Loucy (cell line): ENCODE measurements at regions not wholly inside any gene's neighbourhood (a gene's known extent, or its start where the extent isn't known, plus 50 kb on each side); places are given as distances from the start of the nearest gene placed in this dataset.

Experiments
- H2AFZ ChIP-seq: fragments of 200-600 bp; sonication (generic); 2 replicates; pipeline ENCODE4 v1.6.0; 2016; ENCODE audit warnings: antibody characterized with exemption, mild to moderate bottlenecking, low read length, moderate library complexity
- H3F3A ChIP-seq: fragments of 200-600 bp; 2 replicates; pipeline ENCODE4 v1.6.0; 2016; ENCODE audit warnings: antibody characterized with exemption, low read depth, mild to moderate bottlenecking
- H3K27me3 ChIP-seq: fragments of 200-600 bp; sonication (generic); 2 replicates; pipeline ENCODE4 v1.6.1; 2014; ENCODE audit warnings: low read length, mild to moderate bottlenecking; ENCODE audit not compliant: insufficient read depth, poor library complexity, severe bottlenecking
- H3K36me3 ChIP-seq: fragments of 200-600 bp; sonication (generic); 2 replicates; pipeline ENCODE4 v1.6.1; 2016; ENCODE audit warnings: low read length; ENCODE audit not compliant: insufficient read depth
- H3K4me1 ChIP-seq: fragments of 200-600 bp; sonication (generic); 2 replicates; pipeline ENCODE4 v1.5.1; 2014; ENCODE audit warnings: low read length, mild to moderate bottlenecking; ENCODE audit not compliant: insufficient read depth, poor library complexity, severe bottlenecking
- H3K4me2 ChIP-seq: fragments of 200-600 bp; sonication (generic); 2 replicates; pipeline ENCODE4 v1.6.0; 2014; ENCODE audit warnings: antibody characterized with exemption, low read length, low read depth, mild to moderate bottlenecking; ENCODE audit not compliant: poor library complexity, severe bottlenecking
- H3K4me3 ChIP-seq: fragments of 200-600 bp; sonication (generic); 2 replicates; pipeline ENCODE4 v1.5.1; 2014; ENCODE audit warnings: low read length, mild to moderate bottlenecking, mixed read lengths; ENCODE audit not compliant: poor library complexity, severe bottlenecking
- H3K79me2 ChIP-seq: fragments of 200-600 bp; sonication (generic); 2 replicates; pipeline ENCODE4 v1.6.1; 2014; ENCODE audit warnings: low read length; ENCODE audit not compliant: insufficient read depth
- H3K9ac ChIP-seq: fragments of 200-600 bp; sonication (generic); 2 replicates; pipeline ENCODE4 v1.6.0; 2014; ENCODE audit warnings: mild to moderate bottlenecking, low read depth, low read length, moderate library complexity; ENCODE audit not compliant: poor library complexity, severe bottlenecking
- H3K9me2 ChIP-seq: fragments of 200-600 bp; sonication (generic); replicated peaks from 2 replicates; pipeline ENCODE4 v1.6.1; 2016; ENCODE audit warnings: low read depth, low read length, mixed read lengths
- H3K9me3 ChIP-seq: fragments of 200-600 bp; sonication (generic); 2 replicates; pipeline ENCODE4 v1.6.1; 2014; ENCODE audit warnings: mild to moderate bottlenecking, antibody characterized with exemption, low read length, low read depth; ENCODE audit not compliant: insufficient read depth
- H4K20me1 ChIP-seq: fragments of 200-600 bp; sonication (generic); 2 replicates; pipeline ENCODE4 v1.6.0; 2014; ENCODE audit warnings: antibody characterized with exemption, low read length, mild to moderate bottlenecking; ENCODE audit not compliant: insufficient read depth, poor library complexity, severe bottlenecking
- EZH2phosphoT487 ChIP-seq: fragments of 200-600 bp; IDR thresholded peaks from 2 replicates; pipeline ENCODE4 v1.6.1; 2018; ENCODE audit warnings: antibody characterized with exemption, mild to moderate bottlenecking, moderate library complexity, borderline replicate concordance
- TF ChIP-seq, protein P1 (sequence below): fragments of 200-600 bp; sonication (generic); conservative IDR thresholded peaks from 2 replicates; pipeline ENCODE4 v1.5.1; 2014; ENCODE audit warnings: mild to moderate bottlenecking, antibody characterized with exemption, low read length

DNA sequence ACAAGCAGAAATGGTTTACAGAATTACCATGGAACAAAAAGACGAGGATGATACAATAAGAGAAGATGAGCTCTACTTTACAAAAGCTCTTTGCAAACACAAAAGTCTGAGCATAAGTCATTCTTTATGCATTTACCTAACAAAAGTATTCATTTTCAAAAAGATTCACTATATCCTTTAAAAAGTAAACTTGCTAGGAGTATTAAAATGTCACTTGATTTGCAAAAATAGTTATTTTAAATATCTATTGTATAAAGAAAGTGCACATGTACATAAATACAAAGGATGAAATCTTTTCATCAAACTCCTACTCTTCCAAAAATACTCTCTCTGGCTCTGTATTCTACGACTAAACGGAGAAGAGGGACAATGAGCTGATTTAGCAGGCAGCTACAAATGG, 146.4 kb upstream of the STEAP1 start:
- Histone ChIP-seq H3K9me2 (no peaks in the 10 kb centered on the region), H3K4me2 (no peak overlapping the region), H3K79me2 (no peaks in the 10 kb centered on the region), H3K4me1 (no peaks in the 10 kb centered on the region), H3F3A (no peaks in the 10 kb centered on the region), H2AFZ (no peak overlapping the region), H3K36me3 (no peaks in the 10 kb centered on the region), H4K20me1 (no peaks in the 10 kb centered on the region), H3K9ac (no peak overlapping the region), H3K27me3 (no peaks in the 10 kb centered on the region), H3K9me3 (no peaks in the 10 kb centered on the region), H3K4me3 (no peak overlapping the region)
- TF ChIP-seq EZH2phosphoT487 = no peak
- TF ChIP-seq, protein P1, sequence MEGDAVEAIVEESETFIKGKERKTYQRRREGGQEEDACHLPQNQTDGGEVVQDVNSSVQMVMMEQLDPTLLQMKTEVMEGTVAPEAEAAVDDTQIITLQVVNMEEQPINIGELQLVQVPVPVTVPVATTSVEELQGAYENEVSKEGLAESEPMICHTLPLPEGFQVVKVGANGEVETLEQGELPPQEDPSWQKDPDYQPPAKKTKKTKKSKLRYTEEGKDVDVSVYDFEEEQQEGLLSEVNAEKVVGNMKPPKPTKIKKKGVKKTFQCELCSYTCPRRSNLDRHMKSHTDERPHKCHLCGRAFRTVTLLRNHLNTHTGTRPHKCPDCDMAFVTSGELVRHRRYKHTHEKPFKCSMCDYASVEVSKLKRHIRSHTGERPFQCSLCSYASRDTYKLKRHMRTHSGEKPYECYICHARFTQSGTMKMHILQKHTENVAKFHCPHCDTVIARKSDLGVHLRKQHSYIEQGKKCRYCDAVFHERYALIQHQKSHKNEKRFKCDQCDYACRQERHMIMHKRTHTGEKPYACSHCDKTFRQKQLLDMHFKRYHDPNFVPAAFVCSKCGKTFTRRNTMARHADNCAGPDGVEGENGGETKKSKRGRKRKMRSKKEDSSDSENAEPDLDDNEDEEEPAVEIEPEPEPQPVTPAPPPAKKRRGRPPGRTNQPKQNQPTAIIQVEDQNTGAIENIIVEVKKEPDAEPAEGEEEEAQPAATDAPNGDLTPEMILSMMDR = no peak

DNA sequence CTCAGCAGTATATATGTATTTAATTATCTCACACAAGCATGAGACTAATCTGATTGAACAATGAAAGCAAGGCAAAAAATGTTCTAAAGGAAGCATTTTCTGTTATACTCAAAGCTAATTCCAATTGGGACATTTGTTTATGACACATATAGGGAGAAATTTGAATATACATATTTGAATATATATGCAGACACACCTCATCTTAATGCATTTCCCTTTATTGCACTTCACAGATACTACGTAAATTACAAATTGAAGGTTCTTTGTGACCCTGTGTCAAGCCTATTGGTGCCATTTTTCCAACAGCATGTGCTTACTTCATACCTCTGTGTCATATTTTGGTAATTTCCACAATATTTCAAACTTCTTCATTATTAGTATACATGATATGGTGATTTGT, 132.1 kb upstream of the STEAP1 start:
- no peaks in the 10 kb centered on the region for H4K20me1 ChIP-seq
- H3F3A ChIP-seq = no peaks in the 10 kb centered on the region
- H3K9me2 ChIP-seq = no peaks in the 10 kb centered on the region
- no peak overlapping the region for H3K9ac ChIP-seq
- H3K36me3 ChIP-seq = no peaks in the 10 kb centered on the region
- H3K4me1 ChIP-seq = no peaks in the 10 kb centered on the region
- H2AFZ ChIP-seq = no peak overlapping the region
- H3K79me2 ChIP-seq = no peaks in the 10 kb centered on the region
- TF ChIP-seq, protein P1 = no peak
- no peak for TF ChIP-seq EZH2phosphoT487
- no peaks in the 10 kb centered on the region for H3K27me3 ChIP-seq
- no peak overlapping the region for H3K4me2 ChIP-seq
- H3K9me3 ChIP-seq = no peaks in the 10 kb centered on the region
- H3K4me3 ChIP-seq = no peak overlapping the region

DNA sequence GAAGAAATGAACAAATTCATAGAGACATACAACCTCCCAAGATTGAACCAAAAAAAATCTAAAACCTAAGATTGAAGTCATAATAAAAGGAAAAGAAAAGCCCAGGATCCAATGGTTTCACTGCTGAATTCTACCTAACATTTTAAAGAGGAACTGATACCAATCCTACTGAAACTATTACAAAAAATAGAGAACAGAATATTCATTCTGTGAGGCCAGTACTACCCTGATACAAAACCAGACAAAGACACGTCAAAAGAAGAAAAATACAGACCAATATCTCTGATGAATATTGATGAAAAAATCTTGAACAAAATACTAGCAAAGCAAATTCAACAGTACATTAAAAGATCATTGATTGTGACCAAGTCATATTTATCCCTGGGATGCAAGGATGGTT, 128.5 kb upstream of the STEAP1 start:
- Histone ChIP-seq H3K4me2 (no peak overlapping the region), H3K9ac (no peak overlapping the region), H2AFZ (no peak overlapping the region), H3K9me2 (no peaks in the 10 kb centered on the region), H3K4me1 (no peaks in the 10 kb centered on the region), H3K27me3 (no peaks in the 10 kb centered on the region), H4K20me1 (no peaks in the 10 kb centered on the region), H3K36me3 (no peaks in the 10 kb centered on the region), H3K4me3 (no peak overlapping the region), H3K79me2 (no peaks in the 10 kb centered on the region), H3K9me3 (no peaks in the 10 kb centered on the region), H3F3A (no peaks in the 10 kb centered on the region)
- TF ChIP-seq EZH2phosphoT487 = no peak
- TF ChIP-seq, protein P1 = no peak
